HG02798 (cell line): ENCODE measurements at regions not wholly inside any gene's neighbourhood (a gene's known extent, or its start where the extent isn't known, plus 50 kb on each side); places are given as distances from the start of the nearest gene placed in this dataset.

Source experiments
- ATAC-seq: cut with Tn5 transposase; IDR thresholded peaks from one replicate; pipeline ENCODE4 v1.9.1; 2021; ENCODE audit warnings: mild to moderate bottlenecking; ENCODE audit not compliant: unreplicated experiment, poor library complexity

DNA sequence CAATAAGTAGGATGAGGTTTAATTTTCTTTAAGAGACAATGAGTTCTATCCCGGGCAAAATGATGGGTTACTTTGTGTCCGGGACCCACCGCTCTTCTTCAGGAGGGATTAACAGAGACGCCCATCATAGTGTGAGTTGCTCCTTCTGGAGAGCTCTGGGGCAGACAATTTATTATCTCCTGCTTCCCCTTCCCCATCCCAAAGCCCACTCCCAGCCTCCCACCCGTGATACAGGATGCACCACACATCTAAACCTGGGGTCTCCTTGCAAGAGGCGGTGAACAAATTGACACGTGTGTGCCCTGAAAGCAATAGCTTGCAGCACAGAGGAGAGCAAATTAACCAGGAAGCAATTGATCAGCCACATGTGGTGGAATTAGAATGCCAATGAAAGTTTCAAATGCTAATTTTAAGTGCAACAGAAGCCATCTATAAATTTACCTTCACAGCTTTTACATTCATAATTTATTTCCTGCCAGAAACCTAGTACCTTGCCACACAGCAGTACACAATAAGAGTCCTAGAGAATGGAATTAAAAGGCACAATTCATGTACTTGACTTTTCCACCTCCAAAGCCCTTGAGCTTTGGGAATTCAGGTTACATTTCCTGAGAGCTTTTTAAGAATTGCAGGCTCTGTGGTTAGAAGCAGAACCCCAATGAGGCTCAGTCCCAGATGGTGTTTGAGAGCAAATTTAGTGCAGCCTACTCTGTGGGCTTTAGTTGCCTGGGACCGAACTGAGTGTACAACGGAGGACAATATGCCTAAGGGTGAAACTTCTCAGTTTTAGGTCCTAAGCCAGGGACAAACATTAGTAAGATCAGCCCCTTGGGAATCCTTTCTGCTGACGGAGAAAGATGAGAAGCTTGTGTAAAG is 399.6 kb downstream of the MED10 start:
- no peak for ATAC-seq

DNA sequence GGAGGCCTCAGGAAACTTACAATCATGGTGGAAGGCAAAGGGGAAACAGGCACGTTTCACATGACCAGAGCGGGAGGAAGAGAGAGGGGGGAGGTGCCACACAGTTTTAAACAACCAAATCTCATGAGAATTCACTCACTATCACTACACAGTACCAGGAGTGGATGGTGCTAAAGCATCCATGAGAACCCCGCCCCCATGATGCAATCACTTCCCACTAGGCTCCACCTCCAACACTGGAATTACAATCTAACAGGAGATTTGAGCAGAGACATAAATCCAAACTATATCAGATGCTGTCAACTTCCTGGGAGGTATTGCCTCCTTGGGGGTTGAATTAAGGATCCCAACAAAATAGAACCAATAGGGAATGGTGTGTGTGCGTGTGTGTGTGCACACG is 407.1 kb downstream of the MED10 start:
- no peak for ATAC-seq

DNA sequence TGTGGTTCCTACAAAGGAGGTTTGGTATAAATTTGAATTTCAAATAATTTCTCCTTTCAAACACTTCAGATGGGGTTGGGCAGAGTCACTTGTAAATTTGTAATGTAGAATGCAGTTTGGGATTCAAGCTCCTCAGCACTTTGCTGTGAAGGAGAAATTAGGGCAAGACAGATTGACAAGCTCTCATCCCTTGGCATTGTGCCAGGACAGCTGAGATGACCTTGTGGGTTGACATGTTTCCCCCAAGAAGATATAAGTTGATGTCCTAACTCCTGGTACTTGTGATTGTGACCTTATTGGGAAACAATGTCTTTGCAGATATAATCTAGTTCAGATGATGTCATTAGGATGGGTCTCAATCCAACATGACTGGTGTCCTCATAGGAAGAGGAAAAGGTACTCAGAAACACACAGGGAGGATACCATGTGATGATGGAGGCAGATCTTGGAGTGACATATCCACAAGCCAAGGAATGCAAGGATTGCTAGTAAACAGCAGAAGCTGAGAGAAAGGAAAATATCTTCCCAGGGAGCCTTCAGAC is 408.3 kb downstream of the MED10 start:
- ATAC-seq = no peak

DNA sequence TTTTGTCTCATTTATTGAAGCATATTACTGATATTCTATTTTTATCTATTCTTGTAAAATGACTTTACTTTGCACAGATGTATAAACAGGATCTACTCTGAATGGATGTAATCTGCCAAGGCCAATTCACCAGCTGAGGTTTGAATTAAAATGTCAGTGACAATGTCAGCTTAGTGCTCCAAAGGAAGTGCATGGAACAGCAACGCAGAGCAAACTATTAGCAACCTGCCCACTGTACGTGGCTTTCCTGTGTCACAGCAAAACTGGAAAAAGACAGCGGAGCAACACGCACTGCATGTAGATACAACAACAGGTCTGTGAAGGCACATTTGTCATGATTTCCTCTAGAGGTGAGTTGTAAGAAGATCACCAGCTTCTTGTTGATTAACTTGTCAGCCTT is 409.4 kb downstream of the MED10 start:
- ATAC-seq = no peak

DNA sequence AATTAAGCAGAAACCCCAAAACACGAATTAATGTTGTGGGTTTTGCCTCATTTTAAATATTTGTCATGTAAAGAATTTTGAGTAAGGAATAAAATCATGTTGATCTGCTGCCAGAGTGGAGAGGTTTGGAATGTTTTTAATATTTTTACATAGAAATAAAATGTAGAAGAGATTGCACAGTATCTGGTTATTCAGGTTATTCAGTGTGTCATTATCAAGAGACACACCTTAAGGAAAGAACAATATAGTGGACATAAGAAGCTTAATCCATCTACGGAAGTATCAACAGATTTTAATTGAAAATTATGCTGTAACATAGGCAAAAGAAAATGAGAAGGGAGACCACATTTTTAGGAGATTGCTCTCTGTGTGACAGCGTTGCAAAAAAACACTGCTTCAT is 410.4 kb downstream of the MED10 start:
- no peak for ATAC-seq

DNA sequence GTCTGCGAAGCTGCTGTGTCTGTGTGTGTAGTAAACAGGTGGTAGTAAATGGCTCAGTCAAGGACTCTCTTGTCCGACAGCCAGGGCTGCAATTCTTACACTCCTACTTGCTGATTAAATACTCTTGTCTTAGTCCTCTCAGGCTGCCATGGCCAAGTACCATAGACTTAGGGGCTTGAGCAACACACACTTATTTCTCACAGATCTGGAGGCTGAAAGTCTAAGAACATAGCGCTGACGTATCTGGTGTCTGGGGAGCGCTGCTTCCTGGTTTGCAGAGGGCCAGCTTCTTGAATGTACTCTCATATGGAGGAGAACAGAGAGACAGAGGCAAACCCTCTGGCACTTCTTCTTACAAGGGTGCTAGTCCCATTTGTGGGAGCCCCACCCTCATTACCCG is 411.0 kb downstream of the MED10 start:
- ATAC-seq = no peak

DNA sequence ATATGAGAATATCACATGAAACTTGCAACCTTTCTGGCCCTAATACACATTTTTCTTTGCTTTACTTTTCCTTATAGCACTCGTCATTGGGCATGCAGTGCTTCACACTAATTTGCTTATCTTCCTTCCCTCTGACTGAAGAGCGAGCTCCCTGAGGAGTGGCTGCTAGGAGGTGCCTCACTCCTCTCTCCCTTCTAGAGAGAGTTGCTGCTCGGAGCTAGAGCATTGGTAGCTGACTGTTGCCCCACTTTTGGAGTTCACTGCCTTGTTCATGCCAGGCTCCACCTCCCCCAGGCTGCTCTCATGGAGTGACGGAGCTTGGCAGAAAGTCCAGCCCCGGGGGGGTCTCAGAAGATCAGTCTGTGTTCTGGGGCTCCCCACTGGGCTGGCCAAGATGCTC is 413.2 kb downstream of the MED10 start:
- ATAC-seq = no peak

DNA sequence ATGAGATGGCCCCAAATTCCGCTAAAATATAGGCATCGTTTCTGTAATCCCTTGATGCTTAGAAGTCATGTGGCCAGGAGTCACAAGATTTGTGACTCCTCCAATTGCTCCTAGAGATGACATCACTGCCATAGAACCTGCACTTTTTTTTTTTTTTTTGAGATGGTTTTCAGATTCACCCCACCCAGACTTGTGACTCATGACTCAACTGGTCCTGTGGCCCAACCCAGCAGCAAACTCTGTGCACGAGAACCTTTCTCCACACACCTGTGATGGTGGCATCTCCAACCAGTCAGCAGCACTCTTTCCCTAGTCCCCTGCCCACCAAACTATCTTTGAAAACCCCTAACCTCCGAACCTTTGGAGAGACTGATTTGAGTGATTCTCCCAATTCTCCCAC is 414.0 kb downstream of the MED10 start:
- ATAC-seq = no peak

DNA sequence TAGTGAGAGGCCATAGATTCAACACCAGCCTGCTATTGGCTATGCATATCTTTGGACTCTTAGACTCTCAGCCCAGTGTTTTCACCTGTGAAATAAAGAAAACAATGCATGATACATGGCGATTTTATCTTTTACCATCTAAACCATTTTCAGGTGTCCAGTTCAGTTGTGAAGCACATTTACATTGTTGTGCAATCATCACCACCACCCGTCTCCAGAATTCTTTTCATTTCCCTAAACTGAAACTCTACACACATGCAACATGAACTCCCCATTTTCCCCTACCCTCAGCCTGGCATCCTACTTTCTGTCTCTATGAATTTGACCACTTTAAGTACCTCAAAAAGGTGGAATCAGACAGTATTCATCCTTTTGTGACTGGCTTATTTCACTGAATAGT is 420.6 kb downstream of the MED10 start:
- no peak for ATAC-seq

DNA sequence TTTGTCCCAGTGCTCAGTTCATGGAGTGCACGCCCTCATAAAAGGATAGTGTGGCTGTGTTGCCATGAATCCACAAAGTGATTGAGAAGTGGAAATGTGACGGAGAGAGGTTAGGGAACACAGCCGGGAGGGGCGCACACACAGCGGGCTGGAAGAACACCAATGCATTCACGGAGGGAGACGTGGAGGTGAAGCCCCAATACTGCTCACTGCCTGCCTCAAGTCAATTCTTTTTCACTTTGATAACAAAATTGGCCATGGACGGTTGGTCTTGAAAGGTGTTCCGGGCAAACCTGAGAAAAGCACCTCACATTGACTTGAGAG is 424.1 kb downstream of the MED10 start:
- ATAC-seq = no peak

DNA sequence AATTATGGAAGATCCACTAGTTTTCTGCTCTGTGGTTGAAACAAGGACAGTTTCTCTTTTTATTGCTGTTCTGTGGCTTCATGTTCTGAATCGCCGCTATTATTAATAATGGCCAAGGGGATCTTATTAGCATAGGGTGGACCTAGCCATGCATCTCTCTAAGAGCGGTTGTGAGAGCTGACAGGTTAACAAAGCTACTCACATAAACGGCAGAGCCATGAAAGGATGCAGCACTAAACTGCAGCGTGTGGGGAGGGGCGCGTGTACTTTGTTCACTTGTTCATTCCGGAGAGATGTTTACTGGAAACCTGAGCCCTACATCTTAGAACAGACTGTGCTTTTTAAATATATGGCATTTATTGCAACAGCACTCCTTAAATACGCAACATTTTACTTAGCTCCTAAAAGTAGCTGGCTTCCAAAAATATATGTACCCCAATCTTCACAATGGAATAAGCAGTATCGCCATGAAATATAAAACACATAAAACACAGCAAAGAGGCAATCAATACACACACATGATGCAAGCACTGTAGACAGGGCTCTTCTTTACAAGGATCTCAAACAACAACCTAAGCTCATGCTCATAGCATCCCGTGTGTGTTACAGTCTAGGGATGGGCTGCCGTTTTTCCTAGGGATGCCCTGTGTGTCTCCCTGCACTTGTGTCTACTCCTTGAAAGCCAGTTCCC is 424.6 kb downstream of the MED10 start:
- ATAC-seq = no peak

DNA sequence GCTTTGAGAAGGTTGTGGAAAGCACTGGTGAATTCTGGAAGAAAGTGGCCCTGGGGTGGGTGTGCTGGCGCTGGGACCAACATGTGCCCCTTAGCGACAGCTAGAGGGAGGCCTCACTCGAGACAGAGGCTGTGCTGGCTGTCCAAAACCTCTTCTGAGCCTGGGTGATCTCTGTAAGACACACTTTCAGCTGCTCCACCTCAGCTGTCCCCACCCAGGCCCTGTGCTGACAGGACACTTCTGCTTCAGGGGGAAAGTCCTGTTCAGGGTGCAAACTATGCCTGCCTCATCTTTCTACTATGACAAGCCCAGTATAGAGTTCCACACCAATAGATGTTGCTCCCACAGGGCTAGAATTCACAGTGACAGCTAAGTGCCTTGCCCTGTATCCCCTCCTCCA is 426.4 kb downstream of the MED10 start:
- ATAC-seq = no peak

DNA sequence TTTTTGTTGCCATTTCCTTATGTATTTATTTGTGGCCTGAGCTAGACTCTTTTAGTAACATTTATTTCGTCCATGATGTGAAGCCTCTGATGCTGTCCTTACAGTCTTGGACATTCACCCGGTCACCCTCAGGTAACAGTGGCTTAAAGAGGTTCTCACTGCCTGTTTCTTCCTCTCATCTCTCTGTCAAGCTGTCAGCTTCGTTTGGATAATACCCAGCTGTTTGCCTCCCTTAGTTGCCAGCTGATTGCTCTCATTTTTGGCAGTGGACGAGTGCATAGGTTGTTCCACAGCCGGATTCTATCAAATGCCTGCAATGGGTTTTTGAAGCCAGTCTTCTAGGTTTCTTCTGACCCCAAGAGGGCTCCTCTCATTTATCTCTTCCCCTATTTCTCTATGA is 427.7 kb downstream of the MED10 start:
- no peak for ATAC-seq

DNA sequence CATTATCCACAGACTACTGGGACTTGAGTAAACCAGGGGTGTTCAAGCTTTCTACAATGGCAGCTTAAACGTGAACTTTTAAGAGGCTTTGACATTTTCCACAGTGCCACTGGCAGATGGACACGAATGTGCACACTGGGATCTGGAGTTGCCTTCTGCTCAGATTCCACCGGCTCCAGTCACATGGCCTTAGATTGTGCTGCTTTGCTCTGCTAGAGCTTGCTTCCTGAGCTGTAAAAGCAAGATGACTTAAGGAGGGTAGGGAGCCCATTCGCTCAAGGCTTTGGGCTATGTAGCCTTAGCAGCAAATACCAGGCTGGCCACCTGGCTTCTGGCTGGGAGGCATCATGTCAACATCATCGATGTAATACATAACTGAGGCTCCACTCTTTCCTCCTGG is 436.9 kb downstream of the MED10 start:
- no peak for ATAC-seq

DNA sequence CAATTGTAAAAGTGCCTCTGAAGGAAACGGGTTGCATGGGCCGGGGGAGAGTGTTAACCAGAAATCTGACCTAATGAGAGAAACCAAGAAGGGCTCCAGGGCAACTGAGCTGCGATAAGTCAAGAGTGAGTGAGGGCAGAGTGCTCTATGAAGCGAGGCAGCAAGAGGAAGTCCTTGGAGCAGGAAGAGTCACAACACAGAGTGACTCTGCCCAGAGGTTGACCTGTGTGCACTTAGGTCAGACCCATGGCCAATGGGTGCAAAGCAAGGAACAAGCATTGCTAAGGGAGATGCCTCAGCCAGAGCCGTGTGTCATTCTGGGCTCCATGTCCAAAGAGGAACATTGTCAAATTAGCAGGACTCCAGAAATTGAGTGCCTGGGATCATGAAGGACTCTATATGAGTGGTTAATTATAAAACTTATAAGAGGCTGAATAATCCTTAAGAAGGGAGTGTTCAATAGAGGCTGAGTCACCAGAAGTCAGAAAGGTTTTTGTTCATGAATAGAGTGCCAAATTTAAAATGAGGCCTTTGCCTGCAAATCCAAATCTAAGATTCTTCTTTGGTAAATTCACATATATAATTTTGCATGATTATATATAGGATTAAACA is 438.5 kb downstream of the MED10 start:
- no peak for ATAC-seq

DNA sequence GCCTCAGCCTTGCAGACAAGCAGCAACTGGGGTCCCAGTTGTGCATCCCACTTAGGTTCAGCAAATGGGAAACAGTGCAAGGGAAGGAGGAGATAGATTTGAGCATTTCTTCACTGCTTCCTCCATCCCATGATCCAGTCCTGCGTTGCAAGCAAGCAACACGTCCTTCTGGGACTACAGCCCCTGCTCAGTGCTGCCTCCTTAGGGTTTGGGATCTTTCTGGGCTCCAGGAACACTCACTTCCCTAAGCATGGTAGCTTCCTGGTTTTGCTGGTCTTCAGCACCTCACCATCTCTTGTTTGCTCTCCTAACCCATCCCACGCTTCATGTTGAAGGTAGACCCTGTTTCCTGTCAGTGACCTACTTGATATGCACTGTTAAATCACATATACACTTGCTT is 444.7 kb downstream of the MED10 start:
- no peak for ATAC-seq

DNA sequence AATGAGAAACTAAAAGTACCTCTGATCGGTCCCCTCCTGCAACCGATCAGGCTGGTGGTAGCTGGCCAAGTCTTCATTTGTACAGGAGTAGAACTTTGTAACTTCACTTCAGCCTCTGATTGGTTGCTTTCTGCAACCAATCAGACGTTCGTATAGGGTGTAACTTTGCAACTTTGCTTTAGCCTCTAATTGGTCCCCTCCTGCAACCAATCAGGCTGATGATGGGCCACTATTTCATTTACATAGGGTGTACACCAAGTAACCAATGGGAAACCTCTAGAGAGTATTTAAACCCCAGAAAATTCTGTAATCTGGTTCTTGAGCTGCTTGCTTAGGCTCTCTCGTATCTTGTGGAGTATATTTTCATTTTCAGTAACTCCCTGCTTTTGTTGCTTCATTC is 445.5 kb downstream of the MED10 start:
- no peak for ATAC-seq

DNA sequence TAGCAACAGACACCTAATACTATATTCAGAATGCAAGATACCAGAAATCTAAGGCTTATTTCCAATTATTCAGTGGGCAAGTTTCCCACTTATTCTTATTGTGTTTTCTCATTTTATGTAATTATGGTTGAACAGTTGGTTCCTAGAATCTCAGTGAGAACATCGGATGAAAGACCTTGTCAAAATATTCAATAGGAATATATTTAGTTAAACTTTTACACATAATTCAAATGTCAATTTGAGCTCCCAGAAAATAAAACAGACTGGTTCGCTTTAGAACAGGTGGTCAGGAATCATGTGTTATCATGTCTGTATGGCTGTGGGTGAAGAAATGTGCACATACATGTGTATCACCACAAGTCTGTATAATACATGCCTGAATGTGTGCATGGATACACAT is 447.8 kb downstream of the MED10 start:
- ATAC-seq = no peak

DNA sequence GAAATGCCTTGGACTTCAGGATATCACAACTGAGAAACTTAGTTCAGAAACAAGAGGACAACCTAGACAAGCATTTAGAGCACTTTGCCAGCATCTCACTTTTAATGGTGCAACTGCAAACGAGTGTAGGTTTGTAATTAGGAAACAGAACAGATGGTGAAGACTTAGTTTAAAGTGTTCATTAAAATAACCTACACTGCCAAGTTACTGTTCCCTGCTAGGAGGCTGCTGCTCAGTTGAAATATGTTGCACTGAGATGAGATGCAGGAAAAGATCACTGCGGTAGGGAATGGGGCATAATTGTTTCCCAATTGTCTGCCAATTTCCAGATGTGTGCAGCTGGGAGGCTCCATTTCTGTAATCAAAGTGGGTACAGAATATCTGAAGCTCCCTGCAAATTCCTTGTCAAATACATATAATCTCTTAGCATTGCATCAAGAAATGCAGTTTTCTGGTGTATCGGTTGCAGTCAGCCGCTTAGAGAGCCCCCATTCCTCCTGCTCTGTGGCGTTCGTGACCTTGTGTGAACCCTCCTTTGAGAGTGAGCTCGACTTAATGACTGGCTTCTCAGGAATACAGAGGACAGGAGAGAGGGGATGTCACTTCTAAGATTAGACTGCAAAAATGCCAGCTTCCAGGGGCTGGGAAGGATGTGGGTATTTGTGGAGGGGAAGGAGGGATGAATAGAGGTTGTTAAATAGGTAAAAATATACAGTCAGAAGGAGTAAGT is 448.9 kb downstream of the MED10 start:
- ATAC-seq = no peak

DNA sequence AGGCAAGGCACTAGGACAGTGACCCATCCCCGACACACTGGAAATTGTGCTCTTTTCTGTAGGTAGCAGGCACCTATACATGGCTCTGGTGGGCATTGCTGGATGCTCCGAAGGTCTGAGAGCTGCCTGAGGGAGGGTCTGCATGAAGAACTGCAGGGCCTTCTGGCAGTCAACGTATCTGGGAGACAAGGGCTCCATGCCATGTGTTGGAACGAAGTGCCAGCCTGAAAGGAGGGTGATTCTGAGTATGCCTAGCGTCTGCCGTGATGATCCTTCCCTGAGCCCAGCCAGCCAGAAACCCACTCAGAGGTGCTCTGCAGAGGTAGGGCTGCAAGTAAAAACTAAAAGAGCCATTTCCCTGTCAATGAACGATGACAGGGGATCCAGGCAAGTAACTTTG is 453.2 kb downstream of the MED10 start:
- ATAC-seq = no peak

DNA sequence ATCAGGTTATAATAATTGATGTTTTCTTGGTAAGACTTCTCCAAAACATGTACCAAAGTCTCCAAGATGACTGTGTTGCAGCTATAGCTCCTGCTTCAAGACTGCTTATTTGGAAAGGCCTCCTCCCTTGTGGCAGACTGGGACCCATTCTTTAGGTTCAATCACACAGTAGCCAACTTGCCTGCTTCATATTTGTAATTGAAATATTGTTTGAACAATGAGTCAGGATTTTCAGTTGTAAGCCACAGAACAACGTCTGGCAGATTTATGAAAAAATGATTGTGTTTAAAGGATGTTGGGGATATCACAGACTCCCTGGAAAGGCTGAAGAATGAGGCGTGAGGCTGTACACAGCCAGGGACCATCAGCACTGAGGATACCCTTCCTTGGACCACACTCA is 458.9 kb downstream of the MED10 start:
- ATAC-seq = no peak
